PC-9 (cell line): ENCODE measurements at regions not wholly inside any gene's neighbourhood (a gene's known extent, or its start where the extent isn't known, plus 50 kb on each side); places are given as distances from the start of the nearest gene placed in this dataset.

Experiments used
- BruUV-seq: library from RNA; stranded (reverse); fragments of 400-500 nt; replicated peaks from 2 replicates; lab custom pipeline; 2021; lab: Mats Ljungman, UMichigan
- CTCF ChIA-PET: fragments of 300-600 bp; sonication (Branson Sonifier 250); formaldehyde crosslinking; loops from one replicate; lab custom pipeline; 2022; ENCODE audit warnings: antibody characterized with exemption; lab: Charles Lee
- POLR2A ChIA-PET: fragments of 300-600 bp; sonication (Branson Sonifier 250); formaldehyde crosslinking; loops from one replicate; lab custom pipeline; 2022; ENCODE audit warnings: antibody characterized with exemption; ENCODE audit not compliant: unreplicated experiment; lab: Charles Lee
- DNase-seq, 2 experiments: peaks; one replicate each; pipeline versions ENCODE4 v3.0.0 to v3.0.0-alpha.2; 2015 to 2022; ENCODE audit warnings: mixed read lengths in 1 of 2
- H2AFZ ChIP-seq: fragments of 200-600 bp; sonication (generic); 2 replicates; pipeline ENCODE4 v1.8.1; 2017; ENCODE audit warnings: antibody characterized with exemption
- H3F3A ChIP-seq: fragments of 200-600 bp; sonication (generic); 2 replicates; pipeline ENCODE4 v1.8.1; 2017; ENCODE audit warnings: antibody characterized with exemption, mild to moderate bottlenecking, low read depth; ENCODE audit not compliant: insufficient read depth
- H3K27ac ChIP-seq: fragments of 200-600 bp; sonication (generic); 2 replicates; pipeline ENCODE4 v1.6.1; 2016; ENCODE audit warnings: mixed run types
- H3K27me3 ChIP-seq: fragments of 200-600 bp; sonication (generic); 2 replicates; pipeline ENCODE4 v1.6.1; 2016; ENCODE audit warnings: low read depth, mixed run types; ENCODE audit not compliant: insufficient read depth
- H3K36me3 ChIP-seq: fragments of 200-600 bp; sonication (generic); 2 replicates; pipeline ENCODE4 v1.6.1; 2016; ENCODE audit warnings: low read depth, mixed run types
- H3K4me1 ChIP-seq: fragments of 200-600 bp; sonication (generic); replicated peaks from 2 replicates; pipeline ENCODE4 v1.6.1; 2016; ENCODE audit warnings: mixed run types; ENCODE audit not compliant: insufficient read depth
- H3K4me2 ChIP-seq: fragments of 200-600 bp; sonication (generic); 2 replicates; pipeline ENCODE4 v1.6.1; 2017; ENCODE audit warnings: mixed run types
- H3K4me3 ChIP-seq: fragments of 200-600 bp; sonication (generic); 2 replicates; pipeline ENCODE4 v1.6.1; 2016; ENCODE audit warnings: mixed run types
- H3K79me2 ChIP-seq: fragments of 200-600 bp; sonication (generic); 2 replicates; pipeline ENCODE4 v1.6.1; 2017; ENCODE audit warnings: low read depth, mixed run types
- H3K9me2 ChIP-seq: fragments of 200-600 bp; sonication (generic); 2 replicates; pipeline ENCODE4 v1.8.1; 2017; ENCODE audit warnings: mild to moderate bottlenecking; ENCODE audit not compliant: insufficient read depth
- H3K9me3 ChIP-seq: fragments of 200-600 bp; sonication (generic); 2 replicates; pipeline ENCODE4 v1.8.1; 2016; ENCODE audit warnings: low read depth; ENCODE audit not compliant: insufficient read depth
- H4K20me1 ChIP-seq: fragments of 200-600 bp; sonication (generic); 2 replicates; pipeline ENCODE4 v1.8.1; 2017; ENCODE audit not compliant: insufficient read depth
- CTCF ChIP-seq: fragments of 200-600 bp; sonication (generic); conservative IDR thresholded peaks from 2 replicates; pipeline ENCODE4 v1.6.1; 2017; ENCODE audit warnings: mixed run types, antibody characterized with exemption, mild to moderate bottlenecking, moderate library complexity
- EZH2 ChIP-seq: fragments of 200-600 bp; sonication (generic); IDR thresholded peaks from 2 replicates; pipeline ENCODE4 v1.8.0; 2017; ENCODE audit warnings: antibody characterized with exemption, low read depth
- intact Hi-C: fragments of 100-400 bp; cut with micrococcal nuclease; formaldehyde crosslinking; loops from one replicate; pipeline ENCODE4 v1.10.0; 2022; ENCODE audit not compliant: unreplicated experiment

GRCh38 chr18:67159662-67160061 lies 356.9 kb downstream of the DSEL start:
- CTCF ChIA-PET: no interaction called here
- no TSS peak for BruUV-seq
- Histone ChIP-seq H3K27me3 (no peaks in the 10 kb centered on the region), H3K4me2 (no peak overlapping the region), H3K27ac (no peak overlapping the region), H3K4me1 (no peaks in the 10 kb centered on the region), H3K4me3 (no peak overlapping the region), H3F3A (no peaks in the 10 kb centered on the region), H3K9me3 (no peaks in the 10 kb centered on the region), H3K9me2 (no peaks in the 10 kb centered on the region), H2AFZ (no peak overlapping the region), H4K20me1 (no peaks in the 10 kb centered on the region), H3K79me2 (no peaks in the 10 kb centered on the region), H3K36me3 (no peaks in the 10 kb centered on the region)
- intact Hi-C loops: no loop called here
- no peak for DNase-seq
- TF ChIP-seq EZH2 (no peak), CTCF (no peak)
- POLR2A ChIA-PET: no interaction called here

GRCh38 chr18:67154979-67155378 lies 361.5 kb downstream of the DSEL start:
- Histone ChIP-seq H3K4me1 (no peaks in the 10 kb centered on the region), H3K4me3 (no peak overlapping the region), H3K79me2 (no peaks in the 10 kb centered on the region), H3K4me2 (no peak overlapping the region), H3K27me3 (no peaks in the 10 kb centered on the region), H2AFZ (no peak overlapping the region), H3K36me3 (no peaks in the 10 kb centered on the region), H3F3A (no peaks in the 10 kb centered on the region), H3K9me2 (no peaks in the 10 kb centered on the region), H3K9me3 (no peaks in the 10 kb centered on the region), H3K27ac (no peak overlapping the region), H4K20me1 (no peaks in the 10 kb centered on the region)
- ChIA-PET CTCF (no interaction called here), POLR2A (no interaction called here)
- BruUV-seq: no TSS peak
- intact Hi-C loops: no loop called here
- TF ChIP-seq EZH2 (no peak), CTCF (no peak)
- DNase-seq: no peak

- no peaks in the 10 kb centered on the region for H3K36me3 ChIP-seq
- no peaks in the 10 kb centered on the region for H3K9me2 ChIP-seq
- no peaks in the 10 kb centered on the region for H3K27me3 ChIP-seq
- H3K27ac ChIP-seq: no peak overlapping the region
- no peak for TF ChIP-seq EZH2
- TF ChIP-seq CTCF: no peak
- no peaks in the 10 kb centered on the region for H3K79me2 ChIP-seq
- H3K9me3 ChIP-seq: no peaks in the 10 kb centered on the region
- no peaks in the 10 kb centered on the region for H3K4me1 ChIP-seq
- ChIA-PET POLR2A (no interaction called here), CTCF (no interaction called here)
- BruUV-seq: no TSS peak
- no peaks in the 10 kb centered on the region for H4K20me1 ChIP-seq
- H2AFZ ChIP-seq: 0 out of 2 replicates have a peak overlapping the region, but pooled peaks have one; percentile 22
- no peak overlapping the region for H3K4me3 ChIP-seq
- no peak for DNase-seq
- no peaks in the 10 kb centered on the region for H3F3A ChIP-seq
- H3K4me2 ChIP-seq: no peak overlapping the region
- intact Hi-C loops: no loop called here
Observed at GRCh38 chr18:67151366-67151765, 365.2 kb downstream of the DSEL start.
